HPDE6-E6E7 (cell line): ENCODE measurements at regions not wholly inside any gene's neighbourhood (a gene's known extent, or its start where the extent isn't known, plus 50 kb on each side); places are given as distances from the start of the nearest gene placed in this dataset.

Experiments
- DNase-seq: peaks from one replicate; pipeline ENCODE4 v3.0.0; 2011; ENCODE audit warnings: missing footprints; ENCODE audit errors: extremely low spot score

DNA sequence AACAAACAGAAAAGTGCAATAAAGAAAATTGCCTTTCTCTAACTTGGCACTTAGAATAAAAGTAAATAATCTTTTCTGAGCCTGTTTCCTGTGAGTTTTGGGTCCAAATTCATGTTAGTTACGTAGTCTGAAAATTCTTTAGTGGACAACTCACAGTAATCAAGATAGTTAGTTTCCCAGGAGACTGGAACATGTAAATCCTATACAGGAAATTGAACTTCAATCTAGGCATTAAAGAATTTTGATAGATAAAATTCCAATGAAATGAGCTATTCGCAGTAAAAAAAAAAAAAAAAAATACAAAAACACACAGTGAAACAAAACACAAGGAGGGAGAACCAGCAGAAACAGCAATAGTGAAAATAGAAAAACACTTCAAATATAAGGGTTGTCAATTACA lies 83.8 kb upstream of the REG3G start:
- DNase-seq = no peak

DNA sequence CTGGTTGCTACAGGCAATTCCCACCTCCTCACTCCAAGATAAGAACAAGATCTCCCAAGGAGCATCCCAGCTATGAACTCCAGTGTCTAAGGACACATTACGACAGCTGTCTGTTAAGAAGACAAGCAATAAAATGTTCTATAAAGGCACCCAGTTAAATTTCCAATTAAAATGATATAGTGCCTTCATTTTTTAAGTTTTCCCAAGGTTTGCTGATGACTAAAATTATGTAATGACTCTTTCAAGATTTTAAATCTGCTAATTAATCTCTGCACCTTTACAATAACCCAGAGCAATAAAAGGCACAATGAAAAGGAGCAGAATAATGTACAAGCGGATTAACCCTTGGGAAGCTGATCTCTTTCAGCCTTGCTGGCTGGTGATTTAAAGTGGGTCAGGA lies 61.6 kb upstream of the REG3G start:
- no peak for DNase-seq

DNA sequence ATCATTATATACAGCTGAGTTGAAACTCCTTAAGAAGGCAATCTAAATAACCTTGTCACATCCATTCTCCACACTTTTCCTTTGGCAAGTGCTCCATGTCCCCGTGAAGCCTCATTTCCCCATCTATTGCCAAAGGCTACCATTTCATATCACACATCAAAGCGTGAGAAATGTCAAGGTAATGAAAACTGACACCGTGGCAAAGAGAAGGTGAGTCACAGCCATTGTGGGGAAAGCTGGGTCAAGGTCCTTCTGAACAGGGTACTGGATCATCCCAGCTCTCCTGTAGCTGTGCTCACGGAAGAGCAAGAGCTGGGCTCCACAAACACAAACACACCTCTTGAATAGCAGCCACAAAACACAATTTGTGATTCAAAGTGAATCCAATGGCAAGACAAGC lies 58.2 kb upstream of the REG3G start:
- DNase-seq = no peak

DNA sequence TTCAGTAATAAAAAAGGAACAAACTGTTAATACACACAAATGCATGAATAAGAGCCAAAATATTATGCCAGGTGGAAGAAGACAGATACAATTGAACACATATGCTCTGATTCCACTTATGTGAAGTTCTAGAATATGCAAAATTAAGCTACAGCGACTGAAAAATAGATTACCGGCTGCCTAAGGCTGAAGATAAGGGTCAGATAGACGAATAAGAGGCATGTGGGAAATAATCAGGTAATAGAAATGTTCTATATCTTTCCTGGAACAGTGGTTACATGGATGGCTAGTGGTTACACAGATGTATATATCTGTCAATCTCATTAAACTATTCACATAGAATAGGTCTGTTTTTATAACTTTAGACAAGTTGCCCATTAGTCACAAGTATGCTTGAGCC lies 51.9 kb upstream of the REG3G start:
- DNase-seq = no peak
